HEK293 (cell line): ENCODE measurements at regions not wholly inside any gene's neighbourhood (a gene's known extent, or its start where the extent isn't known, plus 50 kb on each side); places are given as distances from the start of the nearest gene placed in this dataset.

Source experiments
- CTCF ChIA-PET: fragments of 350-600 bp; formaldehyde crosslinking; extraction: SDS; loops from one replicate; lab custom pipeline; 2021; ENCODE audit warnings: antibody characterized with exemption; lab: Yijun Ruan, JAX
- POLR2A ChIA-PET: fragments of 300-600 bp; formaldehyde crosslinking; extraction: SDS; loops from one replicate; lab custom pipeline; 2020; ENCODE audit warnings: antibody characterized with exemption, inconsistent platforms; lab: Yijun Ruan, JAX
- H3K27ac ChIP-seq: fragments of 200-500 bp; sonication (Bioruptor generic); 2 replicates; pipeline ENCODE4 v1.5.1; 2014; ENCODE audit warnings: low read depth, low read length, control low read depth, inconsistent platforms; ENCODE audit errors: extremely low read depth
- H3K36me3 ChIP-seq, 2 experiments: fragments of 200-500 bp in 1 of 2; sonication (Bioruptor generic) in 1 of 2; 1 replicate in 1 of 2; 2 replicates in 1 of 2; pipeline ENCODE4 v1.5.1; 2014 to 2017; ENCODE audit warnings: inconsistent platforms in 2 of 2, low read length in 2 of 2; ENCODE audit not compliant: control insufficient read depth in 2 of 2, insufficient read depth in 1 of 2
- H3K4me1 ChIP-seq: fragments of 200-500 bp; sonication (Bioruptor generic); 2 replicates; pipeline ENCODE4 v1.5.1; 2014; ENCODE audit warnings: mild to moderate bottlenecking, low read length, inconsistent platforms; ENCODE audit not compliant: control insufficient read depth, insufficient read depth
- H3K4me3 ChIP-seq: 2 replicates; pipeline ENCODE4 v1.5.1; 2011; ENCODE audit warnings: low read depth, mild to moderate bottlenecking, control low read depth, low read length, moderate library complexity
- H3K9me3 ChIP-seq: fragments of 200-500 bp; sonication (Bioruptor generic); 2 replicates; pipeline ENCODE4 v1.5.1; 2014; ENCODE audit warnings: low read depth, low read length, inconsistent platforms; ENCODE audit not compliant: control insufficient read depth, insufficient read depth
- KLF1 ChIP-seq: fragments of 450-650 bp; formaldehyde crosslinking; IDR thresholded peaks from 2 replicates; pipeline ENCODE4 v1.5.1; 2016; ENCODE audit warnings: missing biosample characterization, missing genetic modification characterization
- KLF10 ChIP-seq: fragments of 450-650 bp; IDR thresholded peaks from 2 replicates; pipeline ENCODE4 v1.5.1; 2018; ENCODE audit warnings: missing biosample characterization, mild to moderate bottlenecking, missing genetic modification characterization
- PRDM10 ChIP-seq: fragments of 450-650 bp; formaldehyde crosslinking; IDR thresholded peaks from 2 replicates; pipeline ENCODE4 v1.5.1; 2016; ENCODE audit warnings: missing biosample characterization, missing genetic modification characterization
- ZBTB20 ChIP-seq: fragments of 450-650 bp; formaldehyde crosslinking; IDR thresholded peaks from 2 replicates; pipeline ENCODE4 v1.5.1; 2016; ENCODE audit warnings: missing biosample characterization, missing genetic modification characterization
- ZBTB49 ChIP-seq: fragments of 450-650 bp; formaldehyde crosslinking; IDR thresholded peaks from 2 replicates; pipeline ENCODE4 v1.5.1; 2016; ENCODE audit warnings: missing biosample characterization, missing genetic modification characterization, low read depth
- ZNF10 ChIP-seq: fragments of 450-650 bp; formaldehyde crosslinking; IDR thresholded peaks from 2 replicates; pipeline ENCODE4 v1.5.1; 2017; ENCODE audit warnings: missing biosample characterization, missing genetic modification characterization
- ZNF140 ChIP-seq: fragments of 450-650 bp; formaldehyde crosslinking; IDR thresholded peaks from 2 replicates; pipeline ENCODE4 v1.5.1; 2016; ENCODE audit warnings: missing biosample characterization, missing genetic modification characterization
- ZNF211 ChIP-seq: fragments of 450-650 bp; formaldehyde crosslinking; IDR thresholded peaks from 2 replicates; pipeline ENCODE4 v1.5.1; 2016; ENCODE audit warnings: low read depth, missing biosample characterization, missing genetic modification characterization
- ZNF433 ChIP-seq: fragments of 450-650 bp; formaldehyde crosslinking; IDR thresholded peaks from 2 replicates; pipeline ENCODE4 v1.5.1; 2016; ENCODE audit warnings: missing biosample characterization, missing genetic modification characterization, low read depth
- ZNF658 ChIP-seq: fragments of 450-650 bp; formaldehyde crosslinking; IDR thresholded peaks from 2 replicates; pipeline ENCODE4; 2016; ENCODE audit warnings: missing biosample characterization, missing genetic modification characterization
- ZNF670 ChIP-seq: fragments of 450-650 bp; formaldehyde crosslinking; IDR thresholded peaks from 2 replicates; pipeline ENCODE4 v1.5.1; 2016; ENCODE audit warnings: missing biosample characterization, missing genetic modification characterization, low read depth
- ZNF837 ChIP-seq: fragments of 450-650 bp; formaldehyde crosslinking; IDR thresholded peaks from 2 replicates; pipeline ENCODE4 v1.5.1; 2016; ENCODE audit warnings: missing biosample characterization, missing genetic modification characterization
- TF ChIP-seq, protein P1 (sequence below): fragments of 450-650 bp; formaldehyde crosslinking; IDR thresholded peaks from 2 replicates; pipeline ENCODE4 v1.5.1; 2016; ENCODE audit warnings: missing biosample characterization, missing genetic modification characterization
- TF ChIP-seq, protein P2 (sequence below): fragments of 450-650 bp; formaldehyde crosslinking; IDR thresholded peaks from 2 replicates; pipeline ENCODE4 v1.5.1; 2017; ENCODE audit warnings: missing biosample characterization, mild to moderate bottlenecking, missing genetic modification characterization, moderate library complexity
- TF ChIP-seq, protein P3 (sequence below): fragments of 450-650 bp; formaldehyde crosslinking; IDR thresholded peaks from 2 replicates; pipeline ENCODE4 v1.5.1; 2016; ENCODE audit warnings: missing biosample characterization, missing genetic modification characterization, borderline replicate concordance

GRCh38 chr18:4510160-4510559, 55.1 kb upstream of the DLGAP1 start:
- no peak overlapping the region for H3K27ac ChIP-seq
- TF ChIP-seq KLF1 (tag by site-specific recombination) (no peak), PRDM10 (no peak), ZNF837 (tag by site-specific recombination) (no peak), ZBTB49 (tag by site-specific recombination) (no peak), ZNF658 (tag by site-specific recombination) (no peak), ZBTB20 (tag by site-specific recombination) (no peak), ZNF140 (tag by site-specific recombination) (no peak), KLF10 (tag by site-specific recombination) (no peak), ZNF211 (tag by site-specific recombination) (no peak), ZNF10 (tag by site-specific recombination) (no peak), ZNF670 (tag by site-specific recombination) (no peak), ZNF433 (tag by site-specific recombination) (no peak)
- TF ChIP-seq, protein P1, sequence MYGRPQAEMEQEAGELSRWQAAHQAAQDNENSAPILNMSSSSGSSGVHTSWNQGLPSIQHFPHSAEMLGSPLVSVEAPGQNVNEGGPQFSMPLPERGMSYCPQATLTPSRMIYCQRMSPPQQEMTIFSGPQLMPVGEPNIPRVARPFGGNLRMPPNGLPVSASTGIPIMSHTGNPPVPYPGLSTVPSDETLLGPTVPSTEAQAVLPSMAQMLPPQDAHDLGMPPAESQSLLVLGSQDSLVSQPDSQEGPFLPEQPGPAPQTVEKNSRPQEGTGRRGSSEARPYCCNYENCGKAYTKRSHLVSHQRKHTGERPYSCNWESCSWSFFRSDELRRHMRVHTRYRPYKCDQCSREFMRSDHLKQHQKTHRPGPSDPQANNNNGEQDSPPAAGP (tag by site-specific recombination) = no peak
- TF ChIP-seq, protein P2, sequence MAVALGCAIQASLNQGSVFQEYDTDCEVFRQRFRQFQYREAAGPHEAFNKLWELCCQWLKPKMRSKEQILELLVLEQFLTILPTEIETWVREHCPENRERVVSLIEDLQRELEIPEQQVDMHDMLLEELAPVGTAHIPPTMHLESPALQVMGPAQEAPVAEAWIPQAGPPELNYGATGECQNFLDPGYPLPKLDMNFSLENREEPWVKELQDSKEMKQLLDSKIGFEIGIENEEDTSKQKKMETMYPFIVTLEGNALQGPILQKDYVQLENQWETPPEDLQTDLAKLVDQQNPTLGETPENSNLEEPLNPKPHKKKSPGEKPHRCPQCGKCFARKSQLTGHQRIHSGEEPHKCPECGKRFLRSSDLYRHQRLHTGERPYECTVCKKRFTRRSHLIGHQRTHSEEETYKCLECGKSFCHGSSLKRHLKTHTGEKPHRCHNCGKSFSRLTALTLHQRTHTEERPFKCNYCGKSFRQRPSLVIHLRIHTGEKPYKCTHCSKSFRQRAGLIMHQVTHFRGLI (tag by site-specific recombination) = no peak
- TF ChIP-seq, protein P3, sequence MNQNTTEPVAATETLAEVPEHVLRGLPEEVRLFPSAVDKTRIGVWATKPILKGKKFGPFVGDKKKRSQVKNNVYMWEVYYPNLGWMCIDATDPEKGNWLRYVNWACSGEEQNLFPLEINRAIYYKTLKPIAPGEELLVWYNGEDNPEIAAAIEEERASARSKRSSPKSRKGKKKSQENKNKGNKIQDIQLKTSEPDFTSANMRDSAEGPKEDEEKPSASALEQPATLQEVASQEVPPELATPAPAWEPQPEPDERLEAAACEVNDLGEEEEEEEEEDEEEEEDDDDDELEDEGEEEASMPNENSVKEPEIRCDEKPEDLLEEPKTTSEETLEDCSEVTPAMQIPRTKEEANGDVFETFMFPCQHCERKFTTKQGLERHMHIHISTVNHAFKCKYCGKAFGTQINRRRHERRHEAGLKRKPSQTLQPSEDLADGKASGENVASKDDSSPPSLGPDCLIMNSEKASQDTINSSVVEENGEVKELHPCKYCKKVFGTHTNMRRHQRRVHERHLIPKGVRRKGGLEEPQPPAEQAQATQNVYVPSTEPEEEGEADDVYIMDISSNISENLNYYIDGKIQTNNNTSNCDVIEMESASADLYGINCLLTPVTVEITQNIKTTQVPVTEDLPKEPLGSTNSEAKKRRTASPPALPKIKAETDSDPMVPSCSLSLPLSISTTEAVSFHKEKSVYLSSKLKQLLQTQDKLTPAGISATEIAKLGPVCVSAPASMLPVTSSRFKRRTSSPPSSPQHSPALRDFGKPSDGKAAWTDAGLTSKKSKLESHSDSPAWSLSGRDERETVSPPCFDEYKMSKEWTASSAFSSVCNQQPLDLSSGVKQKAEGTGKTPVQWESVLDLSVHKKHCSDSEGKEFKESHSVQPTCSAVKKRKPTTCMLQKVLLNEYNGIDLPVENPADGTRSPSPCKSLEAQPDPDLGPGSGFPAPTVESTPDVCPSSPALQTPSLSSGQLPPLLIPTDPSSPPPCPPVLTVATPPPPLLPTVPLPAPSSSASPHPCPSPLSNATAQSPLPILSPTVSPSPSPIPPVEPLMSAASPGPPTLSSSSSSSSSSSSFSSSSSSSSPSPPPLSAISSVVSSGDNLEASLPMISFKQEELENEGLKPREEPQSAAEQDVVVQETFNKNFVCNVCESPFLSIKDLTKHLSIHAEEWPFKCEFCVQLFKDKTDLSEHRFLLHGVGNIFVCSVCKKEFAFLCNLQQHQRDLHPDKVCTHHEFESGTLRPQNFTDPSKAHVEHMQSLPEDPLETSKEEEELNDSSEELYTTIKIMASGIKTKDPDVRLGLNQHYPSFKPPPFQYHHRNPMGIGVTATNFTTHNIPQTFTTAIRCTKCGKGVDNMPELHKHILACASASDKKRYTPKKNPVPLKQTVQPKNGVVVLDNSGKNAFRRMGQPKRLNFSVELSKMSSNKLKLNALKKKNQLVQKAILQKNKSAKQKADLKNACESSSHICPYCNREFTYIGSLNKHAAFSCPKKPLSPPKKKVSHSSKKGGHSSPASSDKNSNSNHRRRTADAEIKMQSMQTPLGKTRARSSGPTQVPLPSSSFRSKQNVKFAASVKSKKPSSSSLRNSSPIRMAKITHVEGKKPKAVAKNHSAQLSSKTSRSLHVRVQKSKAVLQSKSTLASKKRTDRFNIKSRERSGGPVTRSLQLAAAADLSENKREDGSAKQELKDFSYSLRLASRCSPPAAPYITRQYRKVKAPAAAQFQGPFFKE (tag by site-specific recombination) = no peak
- H3K4me1 ChIP-seq = no peaks in the 10 kb centered on the region
- CTCF ChIA-PET = no interaction called here
- H3K9me3 ChIP-seq = no peaks in the 10 kb centered on the region
- H3K4me3 ChIP-seq = no peak overlapping the region
- H3K36me3 ChIP-seq = no peaks in the 10 kb centered on the region
- POLR2A ChIA-PET = no interaction called here
